ENCODE measurements at regions not wholly inside any gene's neighbourhood (a gene's known extent, or its start where the extent isn't known, plus 50 kb on each side); places are given as distances from the start of the nearest gene placed in this dataset.
"Not testable (repeated sequence)": the region's sequence is repeated elsewhere in the genome, so short reads cannot be mapped to it uniquely, and the experiment has no call there.

DNA sequence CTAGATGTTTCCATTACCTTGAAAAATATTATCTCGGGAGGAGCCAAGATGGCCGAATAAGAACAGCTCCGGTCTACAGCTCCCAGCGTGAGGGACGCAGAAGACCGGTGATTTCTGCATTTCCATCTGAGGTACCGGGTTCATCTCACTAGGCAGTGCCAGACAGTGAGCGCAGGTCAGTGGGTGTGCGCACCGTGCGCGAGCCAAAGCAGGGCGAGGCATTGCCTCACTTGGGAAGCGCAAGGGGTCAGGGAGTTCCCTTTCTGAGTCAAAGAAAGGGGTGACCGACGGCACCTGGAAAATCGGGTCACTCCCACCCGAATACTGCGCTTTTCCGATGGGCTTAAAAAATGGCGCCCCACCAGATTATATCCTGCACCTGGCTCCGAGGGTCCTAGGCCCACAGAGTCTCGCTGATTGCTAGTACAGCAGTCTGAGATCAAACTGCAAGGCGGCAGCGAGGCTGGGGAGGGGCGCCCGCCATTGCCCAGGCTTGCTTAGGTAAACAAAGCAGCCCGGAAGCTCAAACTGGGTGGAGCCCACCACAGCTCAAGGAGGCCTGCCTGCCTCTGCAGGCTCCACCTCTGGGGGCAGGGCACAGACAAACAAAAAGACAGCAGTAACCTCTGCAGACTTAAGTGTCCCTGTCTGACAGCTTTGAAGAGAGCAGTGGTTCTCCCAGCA is 367.8 kb downstream of the NR2F1-AS1 start:
- DNase-seq: not testable (repeated sequence)

GRCh38 chr5:93209476-93209875 is 371.5 kb downstream of the NR2F1-AS1 start:
- peak; percentile 79 for DNase-seq

DNA sequence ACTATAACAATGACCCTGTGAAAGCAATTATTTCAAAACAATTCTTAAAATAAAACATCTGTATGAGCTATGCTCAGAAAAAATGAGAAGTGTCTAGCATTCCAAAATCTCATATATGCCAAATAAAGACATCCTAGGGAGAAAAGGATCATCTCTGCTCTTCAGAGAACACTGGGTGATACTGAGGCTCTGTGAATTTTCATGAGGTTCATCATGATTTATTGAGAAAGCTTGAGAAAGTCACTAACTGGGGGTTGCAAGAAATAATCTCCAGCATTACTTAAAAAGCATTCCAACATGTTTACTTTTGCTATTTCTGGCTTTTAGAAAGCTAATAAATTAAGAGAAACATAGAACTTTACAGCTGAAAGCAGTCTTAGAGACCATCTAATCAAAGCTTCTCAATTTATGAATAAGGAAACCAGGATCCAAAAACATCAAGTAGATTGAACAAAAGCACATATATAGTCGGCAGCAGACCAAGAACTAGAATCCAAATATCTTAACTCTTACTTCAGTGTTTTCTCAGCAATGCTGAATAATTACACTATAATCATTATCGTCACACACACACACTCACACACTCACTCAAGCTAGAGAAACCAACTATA is 372.8 kb downstream of the NR2F1-AS1 start:
- DNase-seq: no peak

DNA sequence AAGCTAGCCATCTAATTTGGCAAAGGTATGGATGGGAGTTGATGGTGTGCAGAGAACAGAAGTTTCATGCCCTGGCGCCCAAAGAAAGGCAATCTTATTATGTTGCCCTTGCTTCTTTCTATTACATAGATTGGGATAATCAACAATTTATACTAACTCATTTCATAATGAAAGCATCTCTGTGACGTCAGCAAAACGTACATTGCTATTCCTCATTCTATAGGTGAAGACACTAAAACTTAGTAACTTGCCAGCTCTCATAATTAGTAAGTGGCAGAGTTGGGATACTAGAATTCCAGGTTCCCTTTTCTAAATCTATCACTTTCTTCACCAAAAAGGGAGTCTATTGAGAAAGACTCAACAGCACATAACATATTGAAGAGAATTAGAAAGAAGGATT is 374.8 kb downstream of the NR2F1-AS1 start:
- DNase-seq: no peak

GRCh38 chr5:93201061-93201460 is 380.0 kb downstream of the NR2F1-AS1 start:
- no peak for DNase-seq

DNA sequence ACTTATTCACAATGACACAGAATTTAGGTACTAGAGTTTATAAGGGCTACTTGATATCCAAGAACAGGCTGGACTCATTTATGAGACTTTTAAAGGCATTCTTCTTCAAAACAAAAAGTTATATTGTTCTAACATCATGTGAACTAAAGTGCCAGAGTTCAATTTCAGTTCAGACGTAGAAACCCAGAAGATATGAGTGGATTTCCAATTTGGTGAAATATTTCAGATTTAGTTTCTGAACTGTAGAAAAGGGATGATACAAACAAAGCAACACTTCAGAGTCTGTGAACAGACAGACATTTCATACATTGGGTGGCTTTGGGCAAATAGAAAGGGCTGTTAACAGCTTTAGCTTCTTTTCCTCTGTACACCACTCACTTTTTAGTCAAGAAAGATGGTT is 384.0 kb downstream of the NR2F1-AS1 start:
- no peak for DNase-seq

DNA sequence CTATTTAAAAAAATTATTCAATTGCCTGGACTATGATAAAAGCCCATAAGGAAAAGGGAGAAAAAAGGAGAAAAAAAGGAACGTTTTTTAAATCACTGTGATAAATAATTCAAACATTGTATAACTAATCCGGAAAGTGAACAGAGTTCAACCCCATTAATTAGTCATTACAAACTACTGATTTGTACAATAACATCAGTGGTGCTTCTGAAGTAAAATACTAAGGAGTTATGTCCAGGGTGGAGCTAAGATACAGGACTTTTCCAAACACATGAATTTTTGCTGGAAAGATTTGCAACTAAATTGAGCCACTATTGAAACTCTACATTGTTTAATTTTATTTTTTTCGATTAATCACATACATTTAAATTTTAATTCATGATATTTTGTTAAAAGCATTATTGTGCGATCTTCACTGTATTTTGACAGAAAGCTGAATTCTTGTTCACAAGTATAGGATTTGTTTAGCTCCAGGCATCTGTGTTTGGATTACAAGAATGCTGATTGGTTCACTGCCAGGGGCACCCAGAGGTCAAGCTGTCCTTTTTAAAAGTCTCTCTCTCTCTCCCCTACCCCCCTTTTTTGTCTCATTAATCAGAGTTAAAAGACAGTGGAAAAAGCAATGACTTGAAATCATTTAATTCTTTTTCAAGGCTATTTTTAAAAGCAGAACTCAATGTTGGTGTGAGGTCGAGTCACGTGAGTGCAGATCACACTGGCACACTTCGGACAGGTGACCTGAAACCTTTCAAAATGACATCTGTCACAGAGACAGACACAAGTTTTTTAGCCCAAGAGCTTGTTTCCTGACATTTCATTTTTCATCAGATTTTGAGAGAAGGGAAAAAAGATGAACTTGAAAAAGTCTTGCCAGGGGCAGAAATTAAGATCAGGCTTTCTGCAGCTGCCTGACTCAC is 387.3 kb downstream of the NR2F1-AS1 start:
- no peak for DNase-seq

DNA sequence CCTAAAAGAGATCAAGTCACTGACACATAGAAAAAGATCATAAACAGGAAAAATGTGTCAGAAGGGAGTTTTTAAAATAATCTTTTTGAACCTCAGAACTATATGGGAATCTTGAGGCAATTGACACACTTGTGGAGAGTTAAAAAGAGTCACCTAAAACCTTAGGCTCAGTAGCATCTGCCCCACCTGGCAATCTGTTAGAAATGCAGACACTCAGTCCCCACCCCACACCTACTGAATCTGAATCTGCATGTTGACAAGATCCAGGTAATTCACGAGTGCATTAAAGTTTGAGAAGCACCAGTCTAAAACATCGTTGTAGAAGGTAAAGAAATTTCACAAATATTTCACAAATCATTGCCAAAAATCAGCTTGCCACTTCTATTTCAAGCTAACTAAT is 388.3 kb downstream of the NR2F1-AS1 start:
- DNase-seq: no peak

GRCh38 chr5:93192087-93192486 is 388.9 kb downstream of the NR2F1-AS1 start:
- DNase-seq: peak; percentile 17

DNA sequence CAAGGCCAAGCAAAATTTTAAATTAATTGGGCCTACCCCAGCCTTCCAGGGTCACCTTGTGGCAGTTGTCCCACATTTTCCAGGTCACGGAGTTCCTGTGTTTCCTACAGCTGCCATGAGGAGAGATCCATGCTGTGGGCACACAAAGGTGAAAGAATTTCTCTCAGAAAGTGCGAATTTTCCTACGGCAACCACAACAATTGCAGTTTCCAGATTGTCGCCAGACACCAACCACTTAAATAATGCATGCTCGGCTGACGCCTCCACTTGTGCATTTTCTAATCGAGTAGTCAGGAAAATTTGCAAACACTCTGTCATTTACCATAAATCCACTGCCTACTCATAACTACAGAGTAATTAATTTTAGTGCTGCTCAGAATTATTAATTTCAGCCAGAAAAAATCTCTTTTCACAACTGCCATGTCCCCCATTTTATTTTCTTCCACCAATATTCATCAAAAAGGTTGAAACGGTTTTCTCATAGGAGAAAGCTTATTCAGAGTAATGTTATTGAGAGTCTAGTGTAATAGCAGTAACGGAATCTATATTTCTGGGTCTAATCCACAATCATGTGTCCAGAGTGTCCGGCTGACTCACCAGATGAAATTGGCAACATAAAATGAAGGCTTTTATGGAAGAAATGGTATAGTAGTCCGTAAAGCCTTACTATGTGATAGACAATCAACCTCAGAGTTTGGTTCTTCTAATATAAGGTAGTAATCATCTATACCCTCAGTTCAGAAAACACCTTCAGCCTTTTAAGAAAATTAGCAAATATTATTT is 389.8 kb downstream of the NR2F1-AS1 start:
- DNase-seq: peak; percentile 1

DNA sequence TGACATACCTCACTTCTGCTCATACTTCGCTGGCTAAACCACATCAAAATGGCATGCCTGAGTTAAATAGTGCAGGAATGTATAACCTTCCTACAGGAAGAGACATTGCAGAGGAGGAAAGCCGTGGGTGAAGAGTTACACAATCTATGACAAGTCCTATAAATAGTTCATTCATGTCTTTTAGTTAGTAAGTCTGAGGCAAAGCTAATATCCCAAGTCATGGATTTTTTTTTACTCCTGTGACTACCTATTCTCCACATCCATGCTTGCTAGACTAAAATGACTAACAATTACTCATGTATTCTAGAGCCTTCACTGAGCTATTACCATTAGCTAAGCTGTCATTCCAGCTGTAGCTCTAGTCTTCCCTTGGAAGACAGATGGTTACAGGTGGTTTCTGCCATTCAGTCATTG is 391.3 kb downstream of the NR2F1-AS1 start:
- DNase-seq: no peak

DNA sequence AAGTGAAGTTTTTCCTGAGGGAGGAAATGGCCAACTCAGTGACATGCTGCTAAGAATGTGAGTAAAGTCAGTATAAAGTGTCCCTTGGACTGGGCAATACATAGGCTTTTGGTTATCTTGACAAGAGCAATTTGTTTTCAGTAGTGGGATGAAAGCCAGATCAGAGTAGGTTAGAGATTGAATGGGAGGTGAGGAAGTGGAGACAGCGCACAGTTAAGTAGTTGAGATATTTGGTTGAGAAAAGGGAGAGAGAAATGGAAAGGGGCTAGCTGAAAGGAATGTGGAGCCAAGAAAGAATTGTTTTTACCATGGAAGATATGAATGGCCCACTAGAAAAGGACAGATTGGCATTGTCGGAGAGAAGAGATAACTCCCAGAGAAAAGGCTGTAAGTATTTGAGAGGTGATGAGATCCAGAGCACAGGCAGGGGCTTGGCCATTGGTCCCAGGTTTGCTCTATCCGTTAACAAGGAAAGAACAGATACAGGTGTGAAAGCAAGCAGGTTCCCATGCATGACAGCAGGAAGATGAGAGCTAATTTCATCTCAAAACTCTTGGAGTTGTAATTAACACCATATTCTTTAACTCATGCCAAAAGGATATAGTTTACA is 392.0 kb downstream of the NR2F1-AS1 start:
- no peak for DNase-seq

DNA sequence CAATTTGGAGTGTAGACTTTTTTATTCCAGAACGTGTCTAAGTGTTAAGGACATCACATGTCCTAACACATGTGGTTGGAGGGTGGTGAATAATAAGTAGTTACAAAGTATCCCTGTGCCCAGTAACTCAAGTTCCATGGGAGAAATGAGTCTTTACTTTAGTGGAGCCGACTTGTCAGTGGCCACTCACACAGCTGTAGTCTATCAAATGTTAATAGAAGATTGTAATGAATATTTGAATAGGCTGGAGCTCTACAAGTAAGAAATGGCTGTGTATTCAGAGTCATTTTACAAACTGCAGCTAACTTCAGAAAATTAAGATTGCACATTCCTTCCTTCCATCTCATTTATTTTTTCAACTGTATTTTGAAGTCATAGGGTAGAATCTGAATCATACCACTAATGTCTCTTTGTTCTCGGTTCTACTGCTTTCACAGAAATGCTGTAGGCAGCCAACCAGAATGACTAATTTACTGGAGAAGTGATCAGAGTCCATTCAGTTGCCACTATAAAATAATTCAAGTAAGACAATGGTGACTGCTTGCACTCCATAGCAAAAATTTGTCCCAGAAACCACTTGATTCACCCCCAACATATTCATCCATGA is 394.8 kb downstream of the NR2F1-AS1 start:
- no peak for DNase-seq

- no peak for DNase-seq
Measured at GRCh38 chr5:93184041-93184440, 397.0 kb downstream of the NR2F1-AS1 start.

DNA sequence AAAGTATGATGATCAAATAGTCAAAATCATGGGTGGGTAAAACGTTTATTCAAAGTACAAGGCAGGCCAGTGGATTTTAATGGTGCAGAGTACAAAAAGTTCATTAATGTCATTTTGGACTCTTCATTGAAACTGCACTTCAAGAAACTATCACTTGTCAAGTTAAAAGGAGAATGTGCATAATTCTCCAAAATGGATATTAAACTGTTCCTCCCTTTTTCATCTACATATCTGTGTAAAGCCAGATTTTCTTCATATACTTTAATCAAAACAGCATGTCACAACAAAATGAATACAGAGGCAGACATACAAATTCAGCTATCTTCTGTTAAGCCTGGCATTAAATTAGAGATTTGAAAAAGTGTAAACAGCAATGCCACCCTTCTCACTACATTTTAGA is 401.6 kb downstream of the NR2F1-AS1 start:
- DNase-seq: no peak

GRCh38 chr5:93174930-93175329 is 406.1 kb downstream of the NR2F1-AS1 start:
- DNase-seq: no peak

- no peak for DNase-seq
Measured at GRCh38 chr5:93165559-93165958, 415.5 kb downstream of the NR2F1-AS1 start.

GRCh38 chr5:93164690-93165089 is 416.3 kb downstream of the NR2F1-AS1 start:
- no peak for DNase-seq

- DNase-seq: no peak
Measured at GRCh38 chr5:93163010-93163663, 417.9 kb downstream of the NR2F1-AS1 start.

GRCh38 chr5:93161661-93162654 is 419.1 kb downstream of the NR2F1-AS1 start:
- DNase-seq: peak; percentile 44

All from NCI-H2171 treated with DMSO at 0.1 percent for 48 hours (cell line).